Tongue (tissue), 1 donor: ENCODE measurements at regions not wholly inside any gene's neighbourhood (a gene's known extent, or its start where the extent isn't known, plus 50 kb on each side); places are given as distances from the start of the nearest gene placed in this dataset.
"Not testable (repeated sequence)": the region's sequence is repeated elsewhere in the genome, so short reads cannot be mapped to it uniquely, and the experiment has no call there.

Source experiments
- DNase-seq: peaks from one replicate; pipeline ENCODE4 v3.0.0-alpha.2; 2015

DNA sequence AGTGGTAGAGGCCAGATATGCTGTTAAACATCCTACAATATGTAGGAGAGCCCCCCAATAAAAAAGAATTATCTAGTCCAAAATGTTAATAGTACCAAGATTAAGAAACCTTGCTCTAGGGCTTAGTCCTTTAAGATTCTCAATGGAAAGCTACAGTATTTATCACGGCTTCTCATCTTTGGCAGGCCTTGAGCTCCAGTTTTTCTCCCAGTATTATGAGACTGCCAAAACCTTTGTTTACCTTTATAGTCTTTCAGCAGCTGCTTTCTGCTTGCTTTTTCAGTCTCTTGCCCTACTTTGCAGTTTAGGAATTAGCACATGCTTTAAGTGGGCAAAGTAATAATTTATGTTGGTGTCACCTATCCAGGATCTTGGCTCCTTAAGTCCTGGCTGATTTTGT is 59.7 kb downstream of the NHLRC1 start:
- peak; percentile 33 for DNase-seq

DNA sequence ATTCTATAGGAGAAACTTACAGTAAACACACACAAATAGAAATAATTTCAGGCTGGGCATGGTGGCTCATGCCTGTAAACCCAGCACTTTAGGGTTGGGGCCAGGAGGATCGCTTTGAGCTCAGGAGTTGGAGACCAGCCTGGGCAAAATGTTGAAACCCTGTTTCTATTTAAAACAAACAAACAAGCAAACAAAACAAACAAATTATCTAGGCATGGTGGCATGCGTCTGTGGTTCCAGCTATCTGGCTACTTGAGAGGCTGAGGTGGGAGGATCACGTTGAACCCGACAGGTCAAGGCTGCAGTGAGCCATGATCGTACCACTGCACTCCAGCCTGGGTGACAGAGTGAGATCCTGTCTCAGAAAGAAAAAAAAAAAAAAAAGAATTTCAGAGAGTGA is 64.0 kb downstream of the NHLRC1 start:
- no peak for DNase-seq

DNA sequence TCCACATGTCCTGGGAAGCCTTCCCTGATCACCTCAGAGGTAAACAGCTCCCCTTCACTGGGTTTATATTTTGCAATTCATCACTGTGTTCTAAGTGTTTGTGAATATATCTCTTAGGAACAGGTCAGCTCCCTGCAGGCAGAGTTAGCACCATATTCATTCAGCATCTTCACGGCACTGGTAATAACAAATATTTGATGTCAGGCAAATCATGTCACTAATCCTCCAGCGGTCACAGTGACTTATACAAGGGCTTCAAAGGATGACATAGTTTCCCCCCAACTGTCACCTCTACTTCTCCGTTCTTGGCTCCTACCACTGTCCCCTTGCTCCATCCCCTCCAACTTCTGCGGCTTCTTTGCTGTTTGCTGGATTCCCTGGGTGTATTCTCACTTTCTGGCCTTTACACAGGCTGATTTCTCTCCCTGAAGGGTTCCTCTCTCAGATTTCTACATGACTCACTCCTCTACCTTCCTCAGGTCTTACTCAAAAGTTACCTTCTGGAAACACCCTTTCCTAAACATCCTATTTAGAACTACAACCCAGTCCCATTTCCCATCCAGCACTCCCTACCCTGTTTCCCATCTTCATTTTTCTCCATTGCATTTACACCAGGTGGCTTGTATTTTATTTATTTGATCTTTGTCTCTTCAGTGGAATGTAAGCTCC is 66.6 kb downstream of the NHLRC1 start:
- DNase-seq: no peak

DNA sequence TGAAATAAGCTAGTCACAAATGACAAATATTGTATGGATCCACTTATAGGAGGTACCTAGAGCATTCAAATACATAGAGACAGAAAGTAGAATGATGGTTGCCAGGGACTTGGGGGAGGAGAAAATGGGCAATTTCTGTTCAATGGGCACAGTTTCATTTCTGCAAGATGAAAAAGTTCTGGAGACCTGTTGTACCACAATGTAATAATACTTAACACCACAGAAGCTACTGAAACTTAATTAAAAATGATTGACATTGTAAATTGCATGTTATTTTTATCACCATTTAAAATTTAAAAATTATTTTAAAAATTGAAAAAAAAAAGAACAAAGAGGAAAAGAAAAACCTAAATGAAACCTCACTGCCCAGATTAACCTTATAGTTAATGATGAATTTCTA is 67.4 kb downstream of the NHLRC1 start:
- no peak for DNase-seq

DNA sequence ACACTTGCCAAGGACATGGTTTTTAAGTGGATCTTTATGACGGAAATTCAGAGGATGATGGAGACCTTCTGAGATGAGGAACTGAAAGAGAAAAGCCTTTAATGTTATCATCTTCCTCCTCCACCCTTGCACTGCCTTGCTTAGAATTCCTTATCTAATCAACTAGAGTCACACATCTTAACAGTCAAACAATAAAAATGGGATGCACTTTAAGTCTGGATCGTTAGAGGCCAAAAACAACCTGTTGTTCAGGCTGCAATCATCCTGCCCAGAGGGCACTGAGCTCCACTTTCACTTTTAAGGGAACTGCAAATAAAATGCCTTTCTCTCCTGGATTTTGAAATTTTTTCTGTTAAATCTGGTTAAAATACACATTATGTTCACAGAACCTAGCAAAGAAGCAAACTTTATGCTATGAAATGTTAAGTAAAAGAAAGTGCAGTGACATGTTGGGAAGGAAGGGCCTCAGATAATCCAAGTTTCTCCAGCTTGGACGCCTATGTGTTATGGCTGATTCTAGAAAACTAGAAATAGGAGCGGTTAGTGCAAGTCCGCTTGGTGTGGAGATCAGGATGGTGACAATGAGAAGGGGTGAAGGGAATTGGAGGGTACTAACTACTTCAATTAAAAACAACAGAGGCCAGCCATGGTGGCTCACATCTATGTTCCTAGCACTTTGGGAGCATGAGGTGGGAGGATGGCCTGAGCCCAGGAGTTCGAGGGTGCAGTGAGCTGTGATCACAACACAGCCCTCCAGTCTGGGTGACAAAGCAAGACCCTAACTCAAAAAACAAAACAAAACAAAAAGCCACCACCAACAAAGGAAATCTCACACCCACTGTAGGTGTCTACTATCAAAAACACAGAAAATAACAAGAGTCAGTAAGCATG is 66.4 kb upstream of the KIF13A start:
- peak; percentile 12 for DNase-seq

DNA sequence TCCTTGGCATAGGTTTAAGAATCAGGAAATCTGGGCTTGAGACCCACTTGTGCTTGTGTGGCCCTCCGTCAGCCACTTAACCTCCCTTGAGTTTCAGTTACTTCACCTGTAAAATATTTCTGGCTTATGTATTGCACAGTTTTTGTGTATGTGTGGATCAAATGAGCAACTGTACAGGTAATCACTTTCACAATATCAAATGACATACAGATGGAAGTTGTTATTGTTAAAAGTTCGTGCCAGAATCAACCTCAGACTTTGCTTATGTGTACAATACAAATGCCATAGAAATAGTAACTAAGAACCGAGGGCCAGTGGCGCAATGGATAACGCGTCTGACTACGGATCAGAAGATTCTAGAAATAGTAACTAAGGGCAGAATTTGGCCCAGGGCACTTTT is 65.6 kb upstream of the KIF13A start:
- DNase-seq: peak; percentile 55

DNA sequence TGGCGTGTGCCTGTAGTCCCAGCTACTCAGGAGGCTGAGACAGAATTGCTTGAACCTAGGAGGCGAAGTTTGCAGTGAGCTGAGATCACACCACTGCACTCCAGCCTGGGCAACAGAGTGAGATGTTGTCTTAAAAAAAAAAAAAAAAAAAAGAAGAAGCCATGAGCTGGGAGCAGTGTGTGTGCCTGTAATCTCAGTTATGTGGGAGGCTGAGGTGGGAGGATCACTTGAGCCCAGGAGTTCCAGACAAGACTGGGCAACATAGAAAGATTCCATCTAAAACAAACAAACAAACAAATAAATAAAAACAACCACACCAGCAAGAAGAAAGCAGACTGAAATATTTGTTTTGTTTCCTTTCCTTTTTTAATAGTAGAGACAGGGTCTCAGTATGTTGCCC is 62.2 kb upstream of the KIF13A start:
- DNase-seq: no peak

DNA sequence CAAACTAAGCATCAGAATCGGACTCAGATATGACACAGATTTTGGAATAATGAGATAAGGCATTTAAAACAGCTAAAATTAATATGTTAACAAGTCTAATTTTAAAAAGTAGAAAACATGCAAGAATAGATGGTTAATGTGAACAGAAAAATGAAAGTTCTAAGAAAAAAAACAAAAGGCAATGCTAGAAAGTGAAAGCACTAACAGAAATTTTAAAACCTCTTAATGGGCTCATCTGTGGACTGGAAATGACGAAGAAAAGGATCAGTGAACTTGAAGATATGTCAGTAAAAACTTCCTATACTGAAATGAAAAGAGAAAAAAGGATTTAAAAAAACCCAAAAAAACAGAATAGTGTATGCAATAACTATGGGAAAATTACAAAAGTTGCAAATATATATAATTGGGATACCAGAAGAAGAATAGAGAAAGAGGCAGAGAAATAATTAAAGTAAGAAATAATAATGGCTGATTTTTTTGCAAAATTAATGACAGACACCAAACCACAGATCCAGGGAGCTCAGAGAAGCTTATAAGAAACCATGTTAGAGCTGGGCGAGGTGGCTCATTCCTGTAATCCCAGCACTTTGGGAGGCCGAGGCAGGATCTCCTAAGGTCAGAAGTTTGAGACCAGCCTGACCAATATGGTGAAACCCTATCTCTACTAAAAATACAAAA is 61.7 kb upstream of the KIF13A start:
- DNase-seq: no peak

DNA sequence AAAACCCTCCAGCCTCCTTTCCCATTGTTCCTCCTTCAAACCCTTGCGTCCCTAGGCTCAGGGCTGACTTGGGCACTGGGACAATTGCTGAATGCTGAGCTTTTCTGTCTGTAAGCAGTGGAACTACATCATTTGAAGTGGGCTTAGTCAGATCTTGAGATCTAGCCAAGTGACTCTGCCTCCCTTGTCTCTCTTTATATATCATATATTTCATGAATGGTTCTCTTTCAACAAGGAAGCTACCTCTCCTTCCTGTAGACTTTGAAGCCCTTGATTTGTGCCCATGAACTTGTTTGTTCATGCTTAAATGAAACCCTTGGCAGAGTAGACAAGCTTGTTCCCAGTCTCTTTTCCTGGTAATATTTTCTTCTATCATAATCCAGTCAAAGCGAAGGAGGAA is 60.0 kb upstream of the KIF13A start:
- peak; percentile 17 for DNase-seq

DNA sequence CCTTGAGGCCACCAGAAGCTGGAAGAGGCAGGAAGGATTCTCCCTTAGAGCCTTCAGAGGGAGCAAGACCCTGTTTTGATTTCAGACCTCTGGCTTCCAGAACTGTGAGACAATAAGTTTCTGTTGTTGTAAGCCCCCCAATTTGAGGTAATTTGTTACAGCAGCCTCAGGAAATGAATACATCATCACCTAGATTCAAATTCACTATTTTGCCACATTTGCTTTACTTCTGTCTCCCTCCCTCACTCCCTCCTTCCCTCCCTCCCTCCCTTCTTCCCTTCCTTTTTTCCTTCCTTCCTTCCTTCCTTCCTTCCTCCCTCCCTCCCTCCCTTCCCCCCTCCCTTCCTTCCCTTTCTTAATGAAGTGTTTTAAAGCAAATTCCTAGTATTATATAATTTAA is 58.1 kb upstream of the KIF13A start:
- no peak for DNase-seq

DNA sequence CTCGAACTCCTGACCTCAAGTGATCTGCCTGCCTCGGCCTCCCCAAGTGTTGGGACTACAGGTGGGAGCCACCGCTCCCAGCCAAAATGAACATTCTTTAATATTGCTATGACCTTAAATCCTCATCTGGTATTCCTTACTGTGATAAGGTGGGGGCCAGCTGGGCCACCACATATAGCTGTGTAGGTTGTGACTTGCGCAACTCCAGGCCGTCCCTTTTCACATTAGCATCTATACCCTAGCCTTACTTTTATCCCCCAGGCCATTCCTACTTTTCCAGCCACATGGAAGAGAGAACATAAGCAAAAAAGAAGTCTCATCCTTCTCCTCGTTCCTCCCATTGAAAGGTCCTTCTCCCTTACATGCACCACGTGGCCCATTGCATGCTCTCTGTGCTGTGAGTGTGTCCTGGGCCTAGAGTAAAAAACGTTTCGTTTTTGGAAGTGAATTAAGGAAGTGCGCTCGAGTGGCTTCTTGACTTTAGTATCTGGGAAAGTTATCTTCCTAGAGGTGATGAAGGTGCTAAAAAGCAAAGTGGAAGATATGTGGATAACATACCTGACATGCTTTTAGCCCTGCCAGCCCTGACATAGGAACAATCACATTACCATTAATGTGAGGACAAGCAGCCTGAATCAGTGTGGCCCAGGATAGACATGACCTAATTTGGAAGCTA is 56.8 kb upstream of the KIF13A start:
- no peak for DNase-seq

DNA sequence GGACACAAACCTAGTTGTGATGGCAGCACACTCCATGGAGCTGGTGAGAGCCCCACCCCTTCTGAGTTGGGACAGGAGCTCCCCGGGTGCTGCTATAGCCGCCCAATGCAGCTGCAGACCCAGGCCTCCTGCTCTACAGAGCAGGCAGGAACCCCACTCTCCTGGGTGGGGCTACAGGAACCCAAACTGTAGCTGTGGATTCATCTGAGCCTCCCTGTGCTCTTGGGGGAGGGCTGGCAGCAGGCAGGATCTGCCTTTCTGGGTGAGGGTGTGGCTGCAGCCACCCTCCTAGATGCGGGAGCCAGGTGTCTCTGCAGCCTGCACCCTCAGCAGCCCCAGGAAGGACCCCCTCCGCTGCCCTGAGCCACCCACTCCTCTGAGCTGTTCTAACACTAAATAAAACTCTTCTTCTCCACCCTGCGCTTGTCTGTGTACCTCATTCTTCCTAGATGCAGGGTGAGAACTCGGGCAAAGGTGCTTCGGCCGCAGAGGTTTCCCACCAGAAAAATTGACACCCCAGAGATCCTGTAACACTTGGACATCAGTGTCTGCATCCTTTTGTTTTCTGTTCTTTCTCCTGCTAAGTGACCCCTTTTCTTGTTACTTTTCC is 55.2 kb upstream of the KIF13A start:
- no peak for DNase-seq

DNA sequence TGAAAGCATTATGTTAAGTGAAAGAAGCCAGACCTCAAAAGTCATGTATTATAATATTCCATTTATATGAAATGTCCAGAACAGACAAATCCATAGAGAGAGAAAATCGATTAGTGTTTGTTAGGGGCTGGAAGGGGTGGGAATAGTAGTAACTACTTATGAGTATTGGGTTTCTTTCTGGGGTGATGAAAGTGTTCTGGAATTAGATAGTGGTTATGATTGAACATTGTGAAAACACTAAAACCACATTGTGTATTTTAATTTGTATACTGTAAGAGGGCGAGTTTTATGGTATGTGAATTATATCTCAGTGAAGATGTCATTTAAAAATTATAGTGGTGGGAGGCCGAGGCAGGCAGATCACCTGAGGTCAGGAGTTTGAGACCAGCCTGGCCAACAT is 52.0 kb upstream of the KIF13A start:
- no peak for DNase-seq

DNA sequence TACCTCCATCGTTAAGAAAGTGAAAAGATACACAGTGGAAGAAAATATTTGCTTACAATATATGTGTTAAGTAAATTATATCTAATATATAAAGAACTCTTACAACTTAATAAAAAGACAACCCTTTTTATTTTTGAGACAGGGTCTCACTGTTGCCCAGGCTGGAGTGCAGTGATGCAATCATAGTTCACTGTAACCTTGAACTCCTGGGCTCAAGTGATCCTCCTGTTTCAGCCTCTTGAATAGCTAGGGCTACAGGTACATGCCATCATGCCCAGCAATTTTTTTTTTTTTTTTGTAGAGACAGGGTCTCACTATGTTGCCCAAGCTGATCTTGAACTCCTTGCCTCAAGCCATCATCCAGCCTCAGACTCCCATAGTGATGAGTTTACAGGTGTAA is 50.8 kb upstream of the KIF13A start:
- DNase-seq: not testable (repeated sequence)
